ENCODE measurements at regions not wholly inside any gene's neighbourhood (a gene's known extent, or its start where the extent isn't known, plus 50 kb on each side); places are given as distances from the start of the nearest gene placed in this dataset.
"Not testable (repeated sequence)": the region's sequence is repeated elsewhere in the genome, so short reads cannot be mapped to it uniquely, and the experiment has no call there.

- peaks cover 6% of the 10 kb centered on the region for H3K27me3 Mint-ChIP-seq
- no peaks in the 10 kb centered on the region for H3K36me3 Mint-ChIP-seq
- no peaks in the 10 kb centered on the region for H3K9me3 Mint-ChIP-seq
- ATAC-seq (ENCODE audit: low read depth) (no peak), DNase-seq (ENCODE audit: low spot score in 2 of 2) (no peak)
- no peak overlapping the region for H3K4me3 Mint-ChIP-seq
- no peaks in the 10 kb centered on the region for H3K4me1 Mint-ChIP-seq
- H3K27ac Mint-ChIP-seq = no peak overlapping the region
Observed at GRCh38 chr11:71137376-71137775, 115.0 kb downstream of the SHANK2 start.

- peaks cover 7% of the 10 kb centered on the region for H3K27me3 Mint-ChIP-seq
- no peak for ATAC-seq (ENCODE audit: low read depth)
Observed at GRCh38 chr11:71136095-71136845, 116.1 kb downstream of the SHANK2 start.

GRCh38 chr11:71135112-71135511 lies 117.3 kb downstream of the SHANK2 start:
- no peaks in the 10 kb centered on the region for H3K4me1 Mint-ChIP-seq
- H3K36me3 Mint-ChIP-seq = no peaks in the 10 kb centered on the region
- H3K9me3 Mint-ChIP-seq = no peaks in the 10 kb centered on the region
- H3K4me3 Mint-ChIP-seq = no peak overlapping the region
- peaks cover 8% of the 10 kb centered on the region for H3K27me3 Mint-ChIP-seq
- ATAC-seq (ENCODE audit: low read depth) = no peak
- no peak for DNase-seq (ENCODE audit: low spot score in 2 of 2)
- no peak overlapping the region for H3K27ac Mint-ChIP-seq

More at GRCh38 chr11:71136095-71136845, 116.1 kb downstream of the SHANK2 start:
- DNase-seq (ENCODE audit: low spot score in 2 of 2) = no peak
- Mint-ChIP-seq H3K36me3 (no peaks in the 10 kb centered on the region), H3K4me1 (no peaks in the 10 kb centered on the region), H3K9me3 (no peaks in the 10 kb centered on the region), H3K4me3 (no peak overlapping the region), H3K27ac (no peak overlapping the region)

GRCh38 chr11:71133946-71134345 lies 118.4 kb downstream of the SHANK2 start:
- no peaks in the 10 kb centered on the region for H3K9me3 Mint-ChIP-seq
- H3K4me3 Mint-ChIP-seq = no peak overlapping the region
- no peak overlapping the region for H3K27ac Mint-ChIP-seq
- H3K4me1 Mint-ChIP-seq = no peaks in the 10 kb centered on the region
- H3K36me3 Mint-ChIP-seq = no peaks in the 10 kb centered on the region
- no peak for ATAC-seq (ENCODE audit: low read depth)
- no peak for DNase-seq (ENCODE audit: low spot score in 2 of 2)
- H3K27me3 Mint-ChIP-seq = peaks cover 8% of the 10 kb centered on the region

GRCh38 chr11:71131861-71132260 lies 120.5 kb downstream of the SHANK2 start:
- Mint-ChIP-seq H3K27me3 (peaks cover 13% of the 10 kb centered on the region), H3K9me3 (no peaks in the 10 kb centered on the region), H3K27ac (no peak overlapping the region), H3K4me3 (no peak overlapping the region), H3K4me1 (no peaks in the 10 kb centered on the region), H3K36me3 (no peaks in the 10 kb centered on the region)
- no peak for ATAC-seq (ENCODE audit: low read depth)
- no peak for DNase-seq (ENCODE audit: low spot score in 2 of 2)

- no peak for DNase-seq (ENCODE audit: low spot score in 2 of 2)
- ATAC-seq (ENCODE audit: low read depth) = no peak
- H3K4me1 Mint-ChIP-seq = no peaks in the 10 kb centered on the region
- H3K36me3 Mint-ChIP-seq = no peaks in the 10 kb centered on the region
- no peak overlapping the region for H3K27ac Mint-ChIP-seq
- H3K27me3 Mint-ChIP-seq = peaks cover 13% of the 10 kb centered on the region
- H3K4me3 Mint-ChIP-seq = no peak overlapping the region
- no peaks in the 10 kb centered on the region for H3K9me3 Mint-ChIP-seq
Observed at GRCh38 chr11:71130106-71130505, 122.3 kb downstream of the SHANK2 start.

- peaks cover 10% of the 10 kb centered on the region for H3K27me3 Mint-ChIP-seq
Observed at GRCh38 chr11:71129624-71130023, 122.8 kb downstream of the SHANK2 start.

GRCh38 chr11:71127806-71128205 lies 124.6 kb downstream of the SHANK2 start:
- ATAC-seq (ENCODE audit: low read depth) (no peak), DNase-seq (ENCODE audit: low spot score in 2 of 2) (no peak)
- no peaks in the 10 kb centered on the region for H3K36me3 Mint-ChIP-seq
- H3K9me3 Mint-ChIP-seq = peaks cover 5% of the 10 kb centered on the region
- no peak overlapping the region for H3K4me3 Mint-ChIP-seq
- no peak overlapping the region for H3K27ac Mint-ChIP-seq
- H3K4me1 Mint-ChIP-seq = no peaks in the 10 kb centered on the region
- peaks cover 10% of the 10 kb centered on the region for H3K27me3 Mint-ChIP-seq

More at GRCh38 chr11:71129624-71130023, 122.8 kb downstream of the SHANK2 start:
- no peaks in the 10 kb centered on the region for H3K36me3 Mint-ChIP-seq
- no peak overlapping the region for H3K4me3 Mint-ChIP-seq
- H3K27ac Mint-ChIP-seq = no peak overlapping the region
- no peaks in the 10 kb centered on the region for H3K9me3 Mint-ChIP-seq
- ATAC-seq (ENCODE audit: low read depth) = no peak
- DNase-seq (ENCODE audit: low spot score in 2 of 2) = no peak
- H3K4me1 Mint-ChIP-seq = no peaks in the 10 kb centered on the region

GRCh38 chr11:71126401-71126800 lies 126.0 kb downstream of the SHANK2 start:
- not testable (repeated sequence) for H3K27me3 Mint-ChIP-seq; H3K9me3 Mint-ChIP-seq; ATAC-seq (ENCODE audit: low read depth); H3K4me3 Mint-ChIP-seq; H3K4me1 Mint-ChIP-seq; DNase-seq (ENCODE audit: low spot score in 2 of 2); H3K27ac Mint-ChIP-seq; H3K36me3 Mint-ChIP-seq

GRCh38 chr11:71125150-71125549 lies 127.2 kb downstream of the SHANK2 start:
- no peaks in the 10 kb centered on the region for H3K4me1 Mint-ChIP-seq
- no peak for DNase-seq (ENCODE audit: low spot score in 2 of 2)

GRCh38 chr11:71124127-71124526 lies 128.2 kb downstream of the SHANK2 start:
- Mint-ChIP-seq H3K4me3 (no peak overlapping the region), H3K36me3 (no peaks in the 10 kb centered on the region), H3K9me3 (peaks cover 5% of the 10 kb centered on the region), H3K27me3 (peaks cover 10% of the 10 kb centered on the region), H3K27ac (no peak overlapping the region), H3K4me1 (no peaks in the 10 kb centered on the region)
- no peak for ATAC-seq (ENCODE audit: low read depth)
- no peak for DNase-seq (ENCODE audit: low spot score in 2 of 2)

More at GRCh38 chr11:71125150-71125549, 127.2 kb downstream of the SHANK2 start:
- peaks cover 5% of the 10 kb centered on the region for H3K9me3 Mint-ChIP-seq
- no peaks in the 10 kb centered on the region for H3K36me3 Mint-ChIP-seq
- H3K4me3 Mint-ChIP-seq = no peak overlapping the region
- no peak for ATAC-seq (ENCODE audit: low read depth)
- H3K27ac Mint-ChIP-seq = no peak overlapping the region
- H3K27me3 Mint-ChIP-seq = peaks cover 5% of the 10 kb centered on the region

- H3K36me3 Mint-ChIP-seq = no peaks in the 10 kb centered on the region
- H3K9me3 Mint-ChIP-seq = peaks cover 5% of the 10 kb centered on the region
- peaks cover 13% of the 10 kb centered on the region for H3K27me3 Mint-ChIP-seq
- H3K4me1 Mint-ChIP-seq = no peaks in the 10 kb centered on the region
- no peak overlapping the region for H3K27ac Mint-ChIP-seq
- DNase-seq (ENCODE audit: low spot score in 2 of 2) (no peak), ATAC-seq (ENCODE audit: low read depth) (no peak)
- H3K4me3 Mint-ChIP-seq = no peak overlapping the region
Observed at GRCh38 chr11:71120471-71120896, 131.9 kb downstream of the SHANK2 start.

GRCh38 chr11:71119656-71120269 lies 132.6 kb downstream of the SHANK2 start:
- Mint-ChIP-seq H3K27me3 (peaks cover 13% of the 10 kb centered on the region), H3K36me3 (no peaks in the 10 kb centered on the region), H3K4me1 (no peaks in the 10 kb centered on the region), H3K4me3 (no peak overlapping the region), H3K9me3 (peaks cover 5% of the 10 kb centered on the region), H3K27ac (no peak overlapping the region)
- DNase-seq (ENCODE audit: low spot score in 2 of 2) (no peak), ATAC-seq (ENCODE audit: low read depth) (no peak)

GRCh38 chr11:71118671-71119250 lies 133.6 kb downstream of the SHANK2 start:
- no peaks in the 10 kb centered on the region for H3K36me3 Mint-ChIP-seq
- DNase-seq (ENCODE audit: low spot score in 2 of 2) (no peak), ATAC-seq (ENCODE audit: low read depth) (no peak)
- no peaks in the 10 kb centered on the region for H3K4me1 Mint-ChIP-seq
- H3K9me3 Mint-ChIP-seq = peaks cover under 1% of the 10 kb centered on the region
- no peak overlapping the region for H3K4me3 Mint-ChIP-seq
- peaks cover 18% of the 10 kb centered on the region for H3K27me3 Mint-ChIP-seq
- no peak overlapping the region for H3K27ac Mint-ChIP-seq

All from memory B cell (primary cell).